ENCODE measurements at regions not wholly inside any gene's neighbourhood (a gene's known extent, or its start where the extent isn't known, plus 50 kb on each side); places are given as distances from the start of the nearest gene placed in this dataset.

GRCh38 chr14:39762576-39763401 lies 330.6 kb upstream of the FBXO33 start (continued):
- TF ChIP-seq MLX (CRISPR knock-in tag; IDR thresholded peaks at IDR 0.05) (peak; percentile 100), ZNF670 (CRISPR knock-in tag; IDR thresholded peaks at IDR 0.05; ENCODE audit: borderline replicate concordance) (peak; percentile 100; the same call in 1 of the 2 replicates), ETS1 (CRISPR knock-in tag; IDR thresholded peaks at IDR 0.05) (no peak), GLI4 (CRISPR knock-in tag; IDR thresholded peaks at IDR 0.05; ENCODE audit: borderline replicate concordance) (0 out of 2 replicates have a peak, but pooled peaks have one; percentile 60), BCL6 (CRISPR knock-in tag; IDR thresholded peaks at IDR 0.05) (peak; percentile 67), KLF12 (CRISPR knock-in tag; IDR thresholded peaks at IDR 0.05; ENCODE audit: borderline replicate concordance) (peak; percentile 21; the same call in 1 of the 2 replicates), U2AF2 (IDR thresholded peaks at IDR 0.05; ENCODE audit: low read depth, low read length) (no peak), ZMAT3 (CRISPR knock-in tag; conservative IDR thresholded peaks at IDR 0.05) (peak; percentile 95; the same call in 1 of the 2 replicates), ISX (CRISPR knock-in tag; conservative IDR thresholded peaks at IDR 0.05) (0 out of 2 replicates have a peak, but pooled peaks have one; percentile 71), ZBTB42 (CRISPR knock-in tag; IDR thresholded peaks at IDR 0.05) (peak; percentile 81; the same call in 1 of the 2 replicates), CCDC6 (CRISPR knock-in tag; IDR thresholded peaks at IDR 0.05) (peak; percentile 23), ZBTB20 (CRISPR knock-in tag; IDR thresholded peaks at IDR 0.05; ENCODE audit: borderline replicate concordance, low read depth) (peak; percentile 100), DDIT3 (CRISPR knock-in tag; IDR thresholded peaks at IDR 0.05) (no peak), MTA1 (CRISPR knock-in tag; IDR thresholded peaks at IDR 0.05; ENCODE audit: borderline replicate concordance) (peak; percentile 99; the same call in 1 of the 2 replicates), KDM2A (CRISPR knock-in tag; IDR thresholded peaks at IDR 0.05; ENCODE audit: borderline replicate concordance, low read depth) (peak; percentile 75; the same call in 1 of the 2 replicates), TEAD3 (CRISPR knock-in tag; optimal IDR thresholded peaks at IDR 0.05; ENCODE audit: borderline replicate concordance) (peak; percentile 95), NCOA1 (CRISPR knock-in tag; IDR thresholded peaks at IDR 0.05) (peak; percentile 99), MED13 (CRISPR knock-in tag; IDR thresholded peaks at IDR 0.05) (no peak), MYPOP (CRISPR knock-in tag; IDR thresholded peaks at IDR 0.05) (peak; percentile 80), MEIS2 (CRISPR knock-in tag; IDR thresholded peaks at IDR 0.05) (peak; percentile 98), GATA4 (IDR thresholded peaks at IDR 0.05; ENCODE audit: borderline replicate concordance, low read depth) (peak; percentile 82), SSRP1 (CRISPR knock-in tag; IDR thresholded peaks at IDR 0.05) (peak; percentile 70), ZBTB2 (CRISPR knock-in tag; IDR thresholded peaks at IDR 0.05; ENCODE audit: low read depth) (no peak), THAP7 (CRISPR knock-in tag; IDR thresholded peaks at IDR 0.05) (no peak)

Measured in HepG2 (cell line).